SK-N-SH (cell line): ENCODE measurements at regions not wholly inside any gene's neighbourhood (a gene's known extent, or its start where the extent isn't known, plus 50 kb on each side); places are given as distances from the start of the nearest gene placed in this dataset.

Experiments used
- CTCF ChIA-PET: fragments of 300-600, 350-600 bp; formaldehyde crosslinking; extraction: SDS; loops from one replicate; lab custom pipeline; 2021; lab: Yijun Ruan, JAX
- POLR2A ChIA-PET: fragments of 350-600 bp; sonication (Branson Sonifier 250); formaldehyde crosslinking; extraction: SDS; loops from one replicate; lab custom pipeline; 2020; ENCODE audit warnings: antibody characterized with exemption, inconsistent platforms; lab: Yijun Ruan, JAX
- DNase-seq: peaks from one replicate; pipeline ENCODE4 v3.0.0; 2012
- H2AFZ ChIP-seq: fragments of 200-600 bp; sonication (generic); 2 replicates; pipeline ENCODE4 v1.8.1; 2016; ENCODE audit warnings: antibody characterized with exemption, mild to moderate bottlenecking, low read depth
- H3F3A ChIP-seq: fragments of 200-600 bp; sonication (generic); replicated peaks from 2 replicates; pipeline ENCODE3; 2016; ENCODE audit warnings: antibody characterized with exemption, mild to moderate bottlenecking; ENCODE audit not compliant: insufficient read depth
- H3K27ac ChIP-seq, 2 experiments: fragments of 200-500 bp in 1 of 2; fragments of 200-600 bp in 1 of 2; sonication (Bioruptor generic) in 1 of 2; sonication (generic), shearing (Covaris generic) in 1 of 2; 2 replicates each; pipeline versions ENCODE4 v1.5.1 to v1.6.1; 2014 to 2016; ENCODE audit warnings: low read depth in 2 of 2, inconsistent platforms in 1 of 2, low read length in 1 of 2, mild to moderate bottlenecking in 1 of 2, mixed read lengths in 1 of 2
- H3K27me3 ChIP-seq: fragments of 200-600 bp; sonication (generic), shearing (Covaris generic); 2 replicates; pipeline ENCODE4 v1.6.1; 2016; ENCODE audit warnings: mixed run types; ENCODE audit not compliant: insufficient read depth
- H3K36me3 ChIP-seq, 2 experiments: fragments of 200-500 bp in 1 of 2; fragments of 200-600 bp in 1 of 2; sonication (Bioruptor generic) in 1 of 2; sonication (generic) in 1 of 2; replicated peaks in 1 of 2; 2 replicates each; pipeline versions ENCODE3 to v1.5.1; 2014 to 2016; ENCODE audit warnings: low read length in 1 of 2, mild to moderate bottlenecking in 1 of 2; ENCODE audit not compliant: insufficient read depth in 2 of 2, control insufficient read depth in 1 of 2
- H3K4me1 ChIP-seq, 2 experiments: fragments of 200-500 bp in 1 of 2; fragments of 200-600 bp in 1 of 2; sonication (Bioruptor generic) in 1 of 2; sonication (generic), shearing (Covaris generic) in 1 of 2; 2 replicates each; pipeline versions ENCODE4 v1.5.1 to v1.6.1; 2014 to 2016; ENCODE audit warnings: low read depth in 1 of 2, low read length in 1 of 2, mixed run types in 1 of 2; ENCODE audit not compliant: insufficient read depth in 2 of 2, control insufficient read depth in 1 of 2
- H3K4me2 ChIP-seq: fragments of 200-600 bp; sonication (generic), shearing (Covaris generic); 2 replicates; pipeline ENCODE4 v1.6.1; 2017; ENCODE audit warnings: mixed run types
- H3K4me3 ChIP-seq, 2 experiments: fragments of 200-500 bp in 1 of 2; fragments of 200-600 bp in 1 of 2; sonication (Bioruptor generic) in 1 of 2; sonication (generic), shearing (Covaris generic) in 1 of 2; 2 replicates each; pipeline versions ENCODE4 v1.5.1 to v1.8.1; 2014 to 2016; ENCODE audit warnings: low read depth in 2 of 2, inconsistent platforms in 1 of 2, low read length in 1 of 2, mild to moderate bottlenecking in 1 of 2, mixed read lengths in 1 of 2, moderate library complexity in 1 of 2
- H3K79me2 ChIP-seq: fragments of 200-600 bp; sonication (generic); 2 replicates; pipeline ENCODE4 v1.8.1; 2017; ENCODE audit warnings: mild to moderate bottlenecking; ENCODE audit not compliant: insufficient read depth
- H3K9ac ChIP-seq: fragments of 200-600 bp; sonication (generic); 2 replicates; pipeline ENCODE4 v1.6.1; 2017; ENCODE audit warnings: mixed run types
- H3K9me2 ChIP-seq: fragments of 200-600 bp; sonication (generic); 2 replicates; pipeline ENCODE4 v1.6.1; 2017; ENCODE audit warnings: mixed run types
- H3K9me3 ChIP-seq: fragments of 200-600 bp; sonication (generic); 2 replicates; pipeline ENCODE4 v1.6.1; 2017; ENCODE audit warnings: mixed run types, mild to moderate bottlenecking, moderate library complexity
- H4K20me1 ChIP-seq: fragments of 200-600 bp; sonication (generic); 2 replicates; pipeline ENCODE4 v1.6.1; 2017; ENCODE audit warnings: mild to moderate bottlenecking, mixed run types; ENCODE audit not compliant: insufficient read depth
- CTCF ChIP-seq: fragments of 200-600 bp; sonication (generic); IDR thresholded peaks from 2 replicates; pipeline ENCODE4 v1.6.1; 2017; ENCODE audit warnings: antibody characterized with exemption, mild to moderate bottlenecking, moderate library complexity
- EP300 ChIP-seq, 2 experiments: IDR thresholded peaks; 2 replicates each; pipeline versions ENCODE4 v1.4.0 to v1.6.1; 2012; ENCODE audit warnings: borderline replicate concordance in 1 of 2, low read depth in 1 of 2, low read length in 1 of 2
- EZH2phosphoT487 ChIP-seq: fragments of 200-600 bp; sonication (generic); IDR thresholded peaks from 2 replicates; pipeline ENCODE4 v1.6.1; 2017; ENCODE audit warnings: low read depth, mixed run types, mild to moderate bottlenecking, antibody characterized with exemption, moderate library complexity, borderline replicate concordance
- FOSL2 ChIP-seq: IDR thresholded peaks from 2 replicates; pipeline ENCODE4 v1.4.0; 2012; ENCODE audit warnings: low read depth, mild to moderate bottlenecking, moderate library complexity, borderline replicate concordance
- FOXM1 ChIP-seq: IDR thresholded peaks from 2 replicates; pipeline ENCODE4 v1.4.0; 2012; ENCODE audit warnings: low read depth, mild to moderate bottlenecking
- MAX ChIP-seq: IDR thresholded peaks from 2 replicates; pipeline ENCODE4 v1.4.0; 2012; ENCODE audit warnings: low read depth
- MEF2A ChIP-seq: IDR thresholded peaks from 2 replicates; pipeline ENCODE4 v1.4.0; 2012; ENCODE audit warnings: low read depth, borderline replicate concordance
- MXI1 ChIP-seq: IDR thresholded peaks from 2 replicates; pipeline ENCODE4 v1.6.1; 2012; ENCODE audit warnings: mild to moderate bottlenecking, low read depth, low read length, improper control_type of control experiment
- NFIC ChIP-seq: IDR thresholded peaks from 2 replicates; pipeline ENCODE4 v1.4.0; 2012; ENCODE audit warnings: borderline replicate concordance
- POLR2AphosphoS5 ChIP-seq: IDR thresholded peaks from 2 replicates; pipeline ENCODE4 v1.6.1; 2012; ENCODE audit warnings: low read depth, low read length
- RAD21 ChIP-seq: IDR thresholded peaks from 2 replicates; pipeline ENCODE4 v1.6.1; 2012; ENCODE audit warnings: mild to moderate bottlenecking, low read length
- REST ChIP-seq: IDR thresholded peaks from 2 replicates; pipeline ENCODE4 v1.6.1; 2012; ENCODE audit warnings: mild to moderate bottlenecking, low read depth, low read length, moderate library complexity
- RXRA ChIP-seq: IDR thresholded peaks from 2 replicates; pipeline ENCODE4 v1.4.0; 2012; ENCODE audit warnings: low read depth, mild to moderate bottlenecking, borderline replicate concordance
- SIN3A ChIP-seq: IDR thresholded peaks from 2 replicates; pipeline ENCODE4 v1.6.1; 2012; ENCODE audit warnings: low read depth, mild to moderate bottlenecking, low read length, moderate library complexity, borderline replicate concordance
- SMC3 ChIP-seq: IDR thresholded peaks from 2 replicates; pipeline ENCODE4 v1.6.1; 2012; ENCODE audit warnings: low read depth, low read length, improper control_type of control experiment
- TCF12 ChIP-seq: IDR thresholded peaks from 2 replicates; pipeline ENCODE4 v1.4.0; 2012
- USF1 ChIP-seq: IDR thresholded peaks from 2 replicates; pipeline ENCODE4 v1.4.0; 2012; ENCODE audit warnings: low read depth, borderline replicate concordance
- USF2 ChIP-seq: fragments of 150-350 bp; IDR thresholded peaks from 2 replicates; pipeline ENCODE4 v1.6.1; 2017; ENCODE audit warnings: antibody characterized with exemption, low read length, low read depth, borderline replicate concordance
- WGBS: methylation state at CpG from one replicate; pipeline ENCODE4 v1.1.6; 2017; ENCODE audit warnings: low lambda C conversion rate; 5-methylcytosine and 5-hydroxymethylcytosine counted together

GRCh38 chr4:114196606-114197005 lies 217.2 kb upstream of the ARSJ start:
- DNase-seq: no peak
- POLR2A ChIA-PET: no interaction called here

More at GRCh38 chr4:114196606-114197005, 217.2 kb upstream of the ARSJ start:
- Histone ChIP-seq H4K20me1 (no peaks in the 10 kb centered on the region), H3K27me3 (no peaks in the 10 kb centered on the region), H3K4me1 (no peaks in the 10 kb centered on the region; a peak in 1 of 4 replicates), H3K9ac (no peak overlapping the region), H2AFZ (no peak overlapping the region), H3K9me2 (no peaks in the 10 kb centered on the region), H3K4me3 (no peak overlapping the region), H3K36me3 (no peaks in the 10 kb centered on the region), H3K9me3 (0 out of 2 replicates have a peak, but pooled peaks cover 4% of the 10 kb centered on the region), H3K27ac (no peak overlapping the region), H3K4me2 (no peak overlapping the region), H3K79me2 (no peaks in the 10 kb centered on the region), H3F3A (no peaks in the 10 kb centered on the region)
- WGBS: 90% methylated on average over 2 of the region's 2 CpGs
- CTCF ChIA-PET: no interaction called here
- no peak for TF ChIP-seq EP300 (IDR thresholded peaks at IDR 0.05; ENCODE audit: borderline replicate concordance in 1 of 2, low read depth in 1 of 2, low read length in 1 of 2)
- TF ChIP-seq SIN3A: no peak
- TF ChIP-seq CTCF: no peak
- no peak for TF ChIP-seq POLR2AphosphoS5
- TF ChIP-seq MXI1: no peak
- TF ChIP-seq EZH2phosphoT487: no peak
- TF ChIP-seq RAD21: no peak
- TF ChIP-seq USF1: no peak
- no peak for TF ChIP-seq RXRA
- no peak for TF ChIP-seq NFIC
- no peak for TF ChIP-seq TCF12
- no peak for TF ChIP-seq FOXM1
- TF ChIP-seq MAX: no peak
- no peak for TF ChIP-seq REST
- no peak for TF ChIP-seq FOSL2
- TF ChIP-seq SMC3: no peak
- no peak for TF ChIP-seq MEF2A
- TF ChIP-seq USF2: no peak
